Left ventricle myocardium inferior (tissue), 1 donor: ENCODE measurements at regions not wholly inside any gene's neighbourhood (a gene's known extent, or its start where the extent isn't known, plus 50 kb on each side); places are given as distances from the start of the nearest gene placed in this dataset.

Experiments
- DNase-seq: peaks from one replicate; pipeline ENCODE4 v3.0.0-alpha.2; 2020
- H3K27ac ChIP-seq: fragments of 200-600 bp; replicated peaks from 2 replicates; pipeline ENCODE4 v1.8.0; 2021
- H3K27me3 ChIP-seq: fragments of 200-600 bp; 2 replicates; pipeline ENCODE4 v1.8.0; 2021; ENCODE audit warnings: low read depth
- H3K36me3 ChIP-seq: fragments of 200-600 bp; 2 replicates; pipeline ENCODE4 v1.8.0; 2021
- H3K4me1 ChIP-seq: fragments of 200-600 bp; 2 replicates; pipeline ENCODE4 v1.8.0; 2021
- H3K4me3 ChIP-seq: fragments of 200-600 bp; 2 replicates; pipeline ENCODE4 v1.8.0; 2021; ENCODE audit warnings: mild to moderate bottlenecking, moderate library complexity
- H3K9me3 ChIP-seq: fragments of 200-600 bp; replicated peaks from 2 replicates; pipeline ENCODE4 v1.8.0; 2021
- CTCF ChIP-seq: fragments of 200-600 bp; IDR thresholded peaks from 2 replicates; pipeline ENCODE4 v1.8.0; 2021; ENCODE audit warnings: antibody characterized with exemption, mild to moderate bottlenecking, borderline replicate concordance
- intact Hi-C: fragments of 100-400 bp; cut with micrococcal nuclease; formaldehyde crosslinking; loops from one replicate; pipeline ENCODE4 v1.11.0; 2022
- donor health status: DM: no; HTN: yes; CAD: no; lungs with severe emphysema.

- Histone ChIP-seq H3K9me3 (no peaks in the 10 kb centered on the region), H3K36me3 (no peaks in the 10 kb centered on the region), H3K27me3 (no peaks in the 10 kb centered on the region), H3K4me1 (no peaks in the 10 kb centered on the region), H3K27ac (no peak overlapping the region), H3K4me3 (no peak overlapping the region)
- intact Hi-C loops, result no loop called here
- TF ChIP-seq CTCF, result no peak
- no peak for DNase-seq
Observed at GRCh38 chr1:199287206-199287605, 648.4 kb downstream of the PTPRC start.

GRCh38 chr1:199287647-199288046 is 648.8 kb downstream of the PTPRC start:
- intact Hi-C loops, result no loop called here
- no peak overlapping the region for H3K4me3 ChIP-seq
- no peaks in the 10 kb centered on the region for H3K4me1 ChIP-seq
- no peak for DNase-seq
- H3K27ac ChIP-seq, result no peak overlapping the region
- no peaks in the 10 kb centered on the region for H3K9me3 ChIP-seq
- no peak for TF ChIP-seq CTCF
- H3K27me3 ChIP-seq, result no peaks in the 10 kb centered on the region
- H3K36me3 ChIP-seq, result no peaks in the 10 kb centered on the region

GRCh38 chr1:199290186-199290585 is 651.3 kb downstream of the PTPRC start:
- intact Hi-C loops, result no loop called here
- H3K4me1 ChIP-seq, result no peaks in the 10 kb centered on the region
- H3K27ac ChIP-seq, result no peak overlapping the region
- no peak for DNase-seq
- H3K27me3 ChIP-seq, result no peaks in the 10 kb centered on the region
- no peaks in the 10 kb centered on the region for H3K36me3 ChIP-seq
- H3K4me3 ChIP-seq, result no peak overlapping the region
- no peak for TF ChIP-seq CTCF
- no peaks in the 10 kb centered on the region for H3K9me3 ChIP-seq

GRCh38 chr1:199291022-199291740 is 652.3 kb downstream of the PTPRC start:
- Histone ChIP-seq H3K4me3 (no peak overlapping the region), H3K36me3 (no peaks in the 10 kb centered on the region), H3K4me1 (no peaks in the 10 kb centered on the region), H3K27ac (no peak overlapping the region), H3K9me3 (no peaks in the 10 kb centered on the region), H3K27me3 (no peaks in the 10 kb centered on the region)
- no peak for TF ChIP-seq CTCF
- DNase-seq, result no peak
- intact Hi-C loops, result no loop called here

- H3K27me3 ChIP-seq, result no peaks in the 10 kb centered on the region
- no peak for DNase-seq
- intact Hi-C loops, result no loop called here
Observed at GRCh38 chr1:199292896-199293295, 654.1 kb downstream of the PTPRC start.

More at GRCh38 chr1:199292896-199293295, 654.1 kb downstream of the PTPRC start:
- H3K27ac ChIP-seq, result no peak overlapping the region
- TF ChIP-seq CTCF, result no peak
- no peak overlapping the region for H3K4me3 ChIP-seq
- no peaks in the 10 kb centered on the region for H3K4me1 ChIP-seq
- no peaks in the 10 kb centered on the region for H3K9me3 ChIP-seq
- no peaks in the 10 kb centered on the region for H3K36me3 ChIP-seq
